ENCODE measurements at regions not wholly inside any gene's neighbourhood (a gene's known extent, or its start where the extent isn't known, plus 50 kb on each side); places are given as distances from the start of the nearest gene placed in this dataset.

DNA sequence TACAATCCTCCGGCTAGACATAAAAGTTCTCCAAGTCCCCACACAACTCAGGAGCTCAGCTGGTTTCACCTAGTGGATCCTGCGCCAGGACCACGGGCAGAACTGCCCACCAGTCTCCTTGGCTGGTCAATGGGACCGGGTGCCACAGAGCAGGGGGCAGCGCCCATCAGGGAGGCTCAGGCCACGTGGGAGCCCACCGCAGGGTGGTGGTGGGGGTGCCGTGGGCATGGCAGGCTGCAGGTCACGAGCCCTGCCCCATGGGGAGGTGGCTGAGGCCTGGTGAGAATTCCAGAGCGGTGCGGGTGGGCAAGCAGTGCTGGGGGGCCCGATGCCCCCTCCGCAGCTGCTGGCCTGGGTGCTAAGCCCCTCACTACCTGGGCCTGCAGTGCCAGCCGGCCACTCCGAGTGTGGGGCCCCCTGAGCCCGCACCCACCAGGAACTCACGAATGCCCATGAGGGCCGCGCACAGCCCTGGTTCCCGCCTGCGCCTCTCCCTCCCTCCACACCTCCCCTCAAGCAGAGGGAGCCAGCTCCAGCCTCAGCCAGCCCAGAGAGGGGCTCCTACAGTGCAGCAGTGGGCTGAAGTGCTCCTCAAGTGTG is 1091.9 kb upstream of the TENM4 start:
- Histone ChIP-seq H2BK120ac (ENCODE audit: low read depth, low read length) (no peak overlapping the region), H3K56ac (ENCODE audit: extremely low read depth, insufficient read depth, low read length) (no peak overlapping the region), H3K27ac (ENCODE audit: insufficient read depth, low read length) (no peak overlapping the region), H3K4ac (ENCODE audit: low read depth, low read length) (no peak overlapping the region), H3K14ac (replicated peaks; ENCODE audit: low read depth, low read length) (no peak overlapping the region), H2BK15ac (ENCODE audit: low read depth, low read length) (no peak overlapping the region), H2AK9ac (replicated peaks; ENCODE audit: low read depth, low read length, poor library complexity) (no peak overlapping the region), H2BK20ac (ENCODE audit: low read depth, low read length) (no peak overlapping the region), H3K23ac (ENCODE audit: low read depth, low read length) (no peak overlapping the region), H2BK5ac (ENCODE audit: low read depth, low read length, poor library complexity, severe bottlenecking) (no peak overlapping the region), H3K9ac (ENCODE audit: low read depth, low read length) (no peak overlapping the region), H3K4me3 (ENCODE audit: insufficient read depth, low read depth, low read length) (no peak overlapping the region), H4K91ac (ENCODE audit: insufficient read depth, low read depth, low read length) (no peak overlapping the region), H3K9me3 (ENCODE audit: control insufficient read depth, insufficient read depth, low read length) (peaks cover 2% of the 10 kb centered on the region; the same call in 1 of the 2 replicates), H2AK5ac (ENCODE audit: low read depth, low read length) (no peak overlapping the region), H4K8ac (ENCODE audit: low read depth in 2 of 2, low read length in 2 of 2) (no peak overlapping the region), H4K5ac (ENCODE audit: low read depth, low read length) (no peak overlapping the region), H3K4me2 (ENCODE audit: low read depth, low read length) (no peak overlapping the region), H3K79me1 (ENCODE audit: low read depth in 1 of 2, low read length in 2 of 2) (no peaks in the 10 kb centered on the region), H4K20me1 (ENCODE audit: insufficient read depth, low read length) (no peaks in the 10 kb centered on the region), H3K9me1 (ENCODE audit: insufficient read depth, low read length) (no peaks in the 10 kb centered on the region), H2AFZ (replicated peaks; ENCODE audit: low read length, poor library complexity) (no peak overlapping the region), H3K4me1 (ENCODE audit: control insufficient read depth, insufficient read depth, low read length) (no peaks in the 10 kb centered on the region), H3K18ac (ENCODE audit: low read depth, low read length) (no peak overlapping the region), H3K27me3 (ENCODE audit: control insufficient read depth, insufficient read depth, low read length) (no peaks in the 10 kb centered on the region), H3K36me3 (ENCODE audit: control insufficient read depth, insufficient read depth, low read length) (no peaks in the 10 kb centered on the region)
- no peak for ATAC-seq (ENCODE audit: low read depth)
- no peak for DNase-seq
- dilution Hi-C loops (cut with HindIII; ENCODE audit: low sequenced_read_pairs, unreplicated experiment) (no loop called here), in situ Hi-C loops (cut with MboI; ENCODE audit: low sequenced_read_pairs) (no loop called here), intact Hi-C loops (cut with micrococcal nuclease) (no loop called here)
- no peak for TF ChIP-seq CEBPB (IDR thresholded peaks at IDR 0.05; ENCODE audit: low read depth, low read length)
- no peak for TF ChIP-seq FOS (IDR thresholded peaks at IDR 0.05; ENCODE audit: low read depth, low read length)
- TF ChIP-seq RFX5 (IDR thresholded peaks at IDR 0.05; ENCODE audit: low read depth, low read length), result no peak
- TF ChIP-seq, protein P1, sequence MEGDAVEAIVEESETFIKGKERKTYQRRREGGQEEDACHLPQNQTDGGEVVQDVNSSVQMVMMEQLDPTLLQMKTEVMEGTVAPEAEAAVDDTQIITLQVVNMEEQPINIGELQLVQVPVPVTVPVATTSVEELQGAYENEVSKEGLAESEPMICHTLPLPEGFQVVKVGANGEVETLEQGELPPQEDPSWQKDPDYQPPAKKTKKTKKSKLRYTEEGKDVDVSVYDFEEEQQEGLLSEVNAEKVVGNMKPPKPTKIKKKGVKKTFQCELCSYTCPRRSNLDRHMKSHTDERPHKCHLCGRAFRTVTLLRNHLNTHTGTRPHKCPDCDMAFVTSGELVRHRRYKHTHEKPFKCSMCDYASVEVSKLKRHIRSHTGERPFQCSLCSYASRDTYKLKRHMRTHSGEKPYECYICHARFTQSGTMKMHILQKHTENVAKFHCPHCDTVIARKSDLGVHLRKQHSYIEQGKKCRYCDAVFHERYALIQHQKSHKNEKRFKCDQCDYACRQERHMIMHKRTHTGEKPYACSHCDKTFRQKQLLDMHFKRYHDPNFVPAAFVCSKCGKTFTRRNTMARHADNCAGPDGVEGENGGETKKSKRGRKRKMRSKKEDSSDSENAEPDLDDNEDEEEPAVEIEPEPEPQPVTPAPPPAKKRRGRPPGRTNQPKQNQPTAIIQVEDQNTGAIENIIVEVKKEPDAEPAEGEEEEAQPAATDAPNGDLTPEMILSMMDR (conservative IDR thresholded peaks at IDR 0.05; ENCODE audit: low read depth, low read length), result no peak
- TF ChIP-seq, protein P2, sequence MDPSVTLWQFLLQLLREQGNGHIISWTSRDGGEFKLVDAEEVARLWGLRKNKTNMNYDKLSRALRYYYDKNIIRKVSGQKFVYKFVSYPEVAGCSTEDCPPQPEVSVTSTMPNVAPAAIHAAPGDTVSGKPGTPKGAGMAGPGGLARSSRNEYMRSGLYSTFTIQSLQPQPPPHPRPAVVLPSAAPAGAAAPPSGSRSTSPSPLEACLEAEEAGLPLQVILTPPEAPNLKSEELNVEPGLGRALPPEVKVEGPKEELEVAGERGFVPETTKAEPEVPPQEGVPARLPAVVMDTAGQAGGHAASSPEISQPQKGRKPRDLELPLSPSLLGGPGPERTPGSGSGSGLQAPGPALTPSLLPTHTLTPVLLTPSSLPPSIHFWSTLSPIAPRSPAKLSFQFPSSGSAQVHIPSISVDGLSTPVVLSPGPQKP (IDR thresholded peaks at IDR 0.05; ENCODE audit: borderline replicate concordance, low read depth, low read length), result no peak
- no peak for TF ChIP-seq POLR2A (IDR thresholded peaks at IDR 0.05; ENCODE audit: low read depth, low read length)
- no peak for TF ChIP-seq MAZ (IDR thresholded peaks at IDR 0.05; ENCODE audit: borderline replicate concordance, low read depth, low read length)
- TF ChIP-seq BHLHE40 (IDR thresholded peaks at IDR 0.05; ENCODE audit: low read depth, low read length), result no peak
- no peak for TF ChIP-seq RAD21 (IDR thresholded peaks at IDR 0.05; ENCODE audit: low read length)
- TF ChIP-seq MXI1 (IDR thresholded peaks at IDR 0.05; ENCODE audit: borderline replicate concordance, low read depth, low read length), result no peak
- TF ChIP-seq USF2 (IDR thresholded peaks at IDR 0.05; ENCODE audit: low read depth, low read length), result no peak
- no peak for TF ChIP-seq MAFK (IDR thresholded peaks at IDR 0.05; ENCODE audit: low read depth, low read length)
- no peak for TF ChIP-seq RCOR1 (IDR thresholded peaks at IDR 0.05; ENCODE audit: insufficient replicate concordance, low read length)
- TF ChIP-seq SMC3 (IDR thresholded peaks at IDR 0.05; ENCODE audit: low read depth, low read length), result no peak
- CTCF ChIA-PET, result no interaction called here
- WGBS, 2 experiments (ENCODE audit: extremely low coverage in 2 of 2, insufficient read length in 1 of 2), result 68% methylated on average over 7 of the region's 21 CpGs; no CpG with 5 or more reads in 1 of the 2 experiments
- POLR2A ChIA-PET (ENCODE audit: unreplicated experiment), result no interaction called here
- BruUV-seq (replicated peaks), result no TSS peak
